GM21786 (cell line): ENCODE measurements at regions not wholly inside any gene's neighbourhood (a gene's known extent, or its start where the extent isn't known, plus 50 kb on each side); places are given as distances from the start of the nearest gene placed in this dataset.
"Not testable (repeated sequence)": the region's sequence is repeated elsewhere in the genome, so short reads cannot be mapped to it uniquely, and the experiment has no call there.

ENCODE experiments used
- ATAC-seq: cut with Tn5 transposase; IDR thresholded peaks from one replicate; pipeline ENCODE4 v1.9.1; 2021; ENCODE audit not compliant: unreplicated experiment

DNA sequence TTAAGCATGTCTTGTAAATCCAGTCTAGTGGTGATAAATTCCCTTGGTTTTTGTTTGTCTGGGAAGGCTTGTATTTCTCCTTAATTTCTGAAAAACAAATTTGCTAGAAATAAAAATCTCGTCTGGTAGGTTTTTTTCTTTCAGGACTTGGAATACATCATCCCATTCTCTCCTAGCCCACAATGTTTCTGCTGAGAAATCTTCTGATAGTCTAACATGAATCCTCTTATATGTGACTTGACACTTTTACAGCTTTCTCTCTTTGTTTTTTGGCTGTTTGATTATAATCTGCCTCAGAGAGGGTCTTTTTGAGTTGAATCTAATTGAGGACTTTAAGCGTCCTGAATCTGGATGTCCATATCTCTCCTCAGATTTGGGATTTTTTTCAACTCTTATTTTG lies 104.9 kb downstream of the FEM1C start:
- ATAC-seq = no peak

DNA sequence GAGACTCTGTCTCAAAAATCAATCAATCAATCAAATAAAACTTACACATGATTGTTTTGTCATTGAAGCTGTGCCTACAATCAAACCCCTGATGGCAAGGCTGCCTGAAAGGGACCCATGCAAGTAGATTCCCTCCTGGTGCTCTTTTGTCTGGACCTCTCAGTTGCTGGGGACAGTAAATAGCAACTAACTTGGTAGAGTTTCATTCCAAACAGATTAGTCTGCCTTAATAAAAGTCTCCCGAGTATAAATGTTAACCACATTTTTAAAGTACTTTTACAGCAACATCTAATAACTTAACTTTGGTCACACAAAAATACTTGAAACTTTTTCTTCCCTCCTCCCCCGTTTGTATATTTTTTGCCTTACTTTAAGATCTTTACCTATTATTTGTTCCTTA lies 105.5 kb downstream of the FEM1C start:
- ATAC-seq = no peak

DNA sequence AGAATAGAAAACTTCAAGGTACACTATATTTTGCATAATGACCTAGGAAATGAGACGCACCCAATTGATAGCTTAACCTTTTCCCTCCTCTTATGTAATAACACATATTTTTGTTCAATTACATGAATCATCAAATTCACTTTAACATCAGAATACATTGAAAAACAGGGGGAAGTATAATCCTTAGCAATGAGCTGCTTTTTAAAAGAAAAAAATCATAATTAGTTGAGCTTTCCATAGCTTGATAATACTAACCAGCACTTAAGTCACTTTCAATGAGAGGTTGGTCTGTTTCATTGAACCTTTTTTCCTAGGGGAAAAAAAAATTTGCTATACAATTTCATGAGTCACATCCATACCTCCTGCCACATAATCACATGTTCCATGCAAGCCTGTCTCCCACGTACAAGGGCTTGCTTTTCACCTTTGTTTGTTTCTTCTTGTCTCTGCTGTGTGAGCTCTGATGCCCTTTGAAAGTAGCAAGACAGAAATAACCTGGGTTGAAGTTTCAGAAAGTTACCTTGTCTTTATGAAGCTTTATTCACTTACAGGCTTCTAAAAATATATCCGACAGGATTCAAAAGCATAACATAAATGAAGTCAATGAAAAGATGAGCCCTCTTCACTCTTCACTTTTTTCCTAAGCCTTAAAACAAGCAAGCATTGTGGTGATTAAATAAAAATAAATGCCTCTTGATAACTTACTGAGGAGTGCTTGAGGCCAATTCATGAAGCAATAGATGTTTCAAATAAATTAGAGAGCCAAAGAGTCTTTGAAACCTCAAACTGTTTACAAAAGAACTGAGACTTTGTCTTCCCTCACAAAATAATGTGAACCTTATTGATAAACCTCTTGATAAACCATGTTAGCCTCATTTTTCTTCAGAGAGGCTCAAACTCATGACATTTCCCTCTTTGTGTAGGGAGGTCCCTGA lies 108.5 kb downstream of the FEM1C start:
- ATAC-seq = no peak

DNA sequence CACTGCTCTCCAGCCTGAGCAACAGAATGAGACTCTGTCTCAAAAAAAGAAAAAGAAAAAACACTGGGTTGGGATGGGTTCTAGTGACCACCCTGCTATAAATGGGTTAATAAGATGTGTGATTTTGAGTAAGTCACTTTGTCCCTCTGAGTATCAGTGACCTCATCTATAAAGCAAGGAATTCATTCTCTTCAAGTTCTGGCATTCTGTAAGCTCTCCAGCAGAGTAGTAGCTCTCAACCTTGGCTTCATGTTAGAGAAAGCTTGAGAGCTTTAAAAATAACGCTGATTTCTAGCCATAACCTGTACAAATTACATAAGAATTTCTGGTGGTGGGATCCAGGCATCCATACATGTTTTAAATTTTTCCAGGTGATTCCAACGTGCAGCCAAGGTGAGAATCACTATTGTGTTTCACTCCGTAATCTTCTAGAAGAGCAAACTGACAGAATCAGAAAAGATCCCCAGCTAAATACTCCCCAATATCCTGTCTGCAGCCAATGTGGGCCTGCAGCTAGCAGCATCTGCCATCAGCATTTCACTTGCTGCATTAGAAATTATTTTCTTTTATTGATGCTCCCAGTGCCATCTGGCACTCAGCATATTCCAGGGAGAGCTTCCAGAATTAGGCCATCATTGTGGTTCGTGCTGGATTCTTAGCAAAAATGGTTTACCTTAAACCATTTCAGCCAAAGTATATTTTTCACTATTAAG lies 109.4 kb downstream of the FEM1C start:
- no peak for ATAC-seq

DNA sequence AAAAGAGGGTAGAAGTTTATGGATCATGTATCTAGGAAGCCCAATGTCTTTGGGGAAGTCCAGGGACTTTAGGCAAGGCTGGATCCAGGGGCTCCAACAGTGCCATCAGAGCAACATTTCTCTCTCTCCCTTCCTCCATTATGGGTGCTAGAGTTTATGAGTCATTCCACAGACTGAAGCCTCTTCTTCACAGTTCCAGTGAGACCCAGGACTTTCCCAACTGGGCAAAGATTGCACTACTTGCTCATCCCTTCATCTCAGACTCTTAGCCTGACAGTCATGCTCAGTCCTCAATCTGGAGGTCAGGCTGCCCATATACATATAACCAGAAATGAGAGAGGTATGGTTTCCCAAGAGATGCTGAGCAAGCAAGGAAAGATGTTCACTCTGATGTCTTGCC lies 110.7 kb downstream of the FEM1C start:
- no peak for ATAC-seq

DNA sequence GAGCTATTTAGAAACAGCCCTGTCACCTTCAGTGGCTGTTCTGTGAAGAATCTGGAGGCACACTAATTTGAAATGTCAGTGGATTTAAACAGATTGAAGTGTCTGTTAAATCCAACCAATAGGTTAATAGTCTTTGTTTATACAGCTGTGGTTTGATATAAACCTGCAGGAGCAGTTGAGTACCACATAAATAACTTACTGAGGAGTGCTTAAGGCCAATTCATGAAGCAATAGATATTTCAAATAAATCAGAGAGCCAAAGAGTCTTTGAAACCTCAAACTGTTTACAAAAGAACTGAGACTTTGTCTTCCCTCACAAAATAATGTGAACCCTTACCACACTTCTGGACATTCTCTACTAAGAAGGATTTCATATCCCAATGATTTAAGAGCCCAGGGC lies 111.9 kb downstream of the FEM1C start:
- no peak for ATAC-seq

DNA sequence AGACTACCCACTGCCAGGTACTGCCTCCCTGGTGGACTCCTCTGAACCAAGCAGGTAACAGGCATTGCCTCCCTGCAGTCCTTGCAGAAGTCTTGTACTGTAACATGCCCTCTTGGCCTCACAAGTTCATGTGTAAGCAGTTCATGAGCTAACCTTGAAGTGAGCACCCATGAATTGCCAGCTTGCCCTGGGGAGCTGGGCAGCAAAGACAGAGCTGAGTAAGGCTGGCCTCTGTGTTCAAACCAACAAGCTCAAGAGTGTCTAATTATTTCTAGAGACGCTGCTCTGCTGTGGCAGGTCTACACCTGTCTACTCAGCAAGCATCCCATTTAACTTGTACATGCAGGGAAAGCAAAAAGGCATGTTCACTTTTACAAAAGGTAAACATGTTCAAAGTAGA lies 113.5 kb downstream of the FEM1C start:
- no peak for ATAC-seq

DNA sequence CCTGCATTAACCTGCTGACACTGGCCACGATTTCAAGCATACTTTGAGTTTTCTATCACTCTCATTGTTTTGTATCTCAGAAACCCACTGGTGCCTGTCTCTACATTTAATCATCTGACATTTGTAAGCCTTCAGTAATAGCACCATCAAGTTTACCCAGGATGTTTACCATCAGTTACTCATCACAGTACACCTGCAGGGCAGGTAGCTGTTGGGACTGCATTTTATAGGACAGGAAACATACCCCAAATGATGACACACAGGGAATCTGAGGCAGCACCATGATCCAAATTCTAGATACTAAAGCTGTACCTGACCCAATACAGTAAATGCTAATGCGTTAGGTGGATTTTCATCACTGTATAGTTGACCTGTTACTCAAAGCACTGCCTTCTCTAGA lies 114.2 kb downstream of the FEM1C start:
- no peak for ATAC-seq

DNA sequence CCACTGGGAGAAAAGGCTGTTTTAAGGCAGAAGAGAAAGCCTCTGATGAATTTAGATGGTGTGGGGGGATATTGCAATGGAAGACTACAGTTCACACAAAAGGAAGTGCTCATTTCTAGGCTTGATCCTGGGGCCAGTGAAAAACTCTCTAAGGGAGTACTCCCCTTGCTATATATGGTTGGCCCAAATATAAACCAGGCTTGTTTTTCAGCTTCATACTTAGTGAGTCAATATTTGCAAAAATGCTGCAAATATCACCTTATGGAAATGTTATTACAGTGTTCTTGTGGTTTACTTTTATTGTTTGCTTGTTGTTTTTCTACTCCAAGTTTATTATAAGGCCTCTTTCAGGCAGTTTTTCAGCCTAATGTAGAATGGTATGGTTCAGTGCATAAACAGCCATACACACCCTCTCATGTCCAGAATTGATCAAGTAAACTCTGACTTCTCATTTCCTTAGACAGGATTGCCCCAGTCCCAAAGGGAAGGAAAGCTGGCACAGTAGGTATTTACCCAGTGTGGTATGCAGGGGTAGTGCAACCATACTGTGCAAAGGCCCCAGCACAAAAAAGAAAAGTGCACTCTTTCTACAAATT lies 115.1 kb downstream of the FEM1C start:
- ATAC-seq = no peak

DNA sequence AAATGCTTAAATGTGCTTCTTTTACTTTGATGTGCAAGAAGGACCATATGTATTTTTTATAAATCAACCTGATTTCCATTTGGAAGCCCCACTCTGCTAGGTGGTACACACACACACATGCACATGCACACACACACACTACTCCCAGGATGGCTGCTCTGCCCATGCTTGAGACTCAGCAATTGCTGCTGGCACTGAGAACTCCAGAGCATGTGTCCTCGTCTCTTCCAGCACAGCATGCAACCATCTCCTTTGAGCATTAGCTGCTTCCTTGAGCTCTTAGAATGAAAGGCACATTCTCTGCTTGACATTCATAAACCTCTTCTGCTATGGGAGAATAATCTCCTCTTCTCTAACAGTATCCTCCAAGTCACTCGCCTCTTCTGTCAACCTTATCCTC lies 115.9 kb downstream of the FEM1C start:
- no peak for ATAC-seq

DNA sequence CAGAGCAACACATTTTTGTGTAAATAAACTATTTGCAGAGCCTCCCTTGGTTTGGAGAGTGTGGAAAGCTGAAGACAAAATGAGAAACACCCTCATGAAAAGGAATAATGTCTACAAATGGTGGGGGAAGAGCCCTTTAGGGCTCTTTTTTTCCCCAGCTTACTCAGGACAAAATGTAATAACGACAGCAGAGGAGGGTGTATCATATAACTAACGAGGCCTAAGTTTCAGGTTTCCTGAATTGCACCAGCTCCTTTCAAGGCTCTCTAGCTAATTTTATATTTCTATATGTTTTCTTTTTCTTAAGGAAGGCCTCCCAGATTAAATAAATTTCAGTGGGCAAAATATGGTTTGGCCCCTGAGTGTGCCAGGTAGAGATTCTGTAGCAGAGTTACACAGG lies 116.3 kb downstream of the FEM1C start:
- no peak for ATAC-seq

DNA sequence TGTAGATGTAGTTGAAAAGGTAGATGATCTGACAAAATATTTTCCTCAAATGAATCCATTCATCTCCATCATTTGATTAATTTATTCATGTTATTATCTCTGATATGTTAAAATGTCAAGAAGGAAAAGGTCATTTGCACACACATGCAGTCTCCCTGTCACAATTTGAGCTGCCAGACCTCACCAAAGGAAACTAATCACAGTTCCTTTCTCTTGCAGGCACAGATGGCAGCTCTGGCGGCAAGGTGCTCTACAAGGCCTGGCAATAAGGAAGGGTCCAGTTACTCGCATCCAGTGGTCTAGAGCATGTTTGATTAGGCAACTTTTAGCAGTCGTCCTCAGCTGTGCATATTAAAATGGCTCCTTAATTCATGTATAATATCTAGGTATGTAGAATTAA lies 120.1 kb downstream of the FEM1C start:
- no peak for ATAC-seq

DNA sequence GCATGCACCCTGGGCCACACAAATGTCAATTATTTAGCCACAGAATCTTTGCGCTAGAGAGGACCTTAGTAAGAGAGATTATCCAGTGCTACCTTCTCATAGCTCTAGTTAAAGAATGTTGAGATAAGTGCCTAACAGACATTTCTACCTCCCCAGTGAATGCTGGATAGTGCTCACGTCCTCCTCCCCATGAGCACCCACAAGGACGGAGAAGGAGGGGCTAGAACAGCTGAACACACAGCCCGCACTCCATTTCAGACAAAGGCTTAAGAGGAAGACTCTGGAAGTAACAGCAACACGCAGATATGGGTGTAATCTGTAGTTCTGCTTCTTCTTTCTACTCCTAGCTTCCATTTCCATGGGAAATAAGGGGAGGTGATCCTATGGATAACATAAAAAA lies 120.5 kb downstream of the FEM1C start:
- no peak for ATAC-seq

DNA sequence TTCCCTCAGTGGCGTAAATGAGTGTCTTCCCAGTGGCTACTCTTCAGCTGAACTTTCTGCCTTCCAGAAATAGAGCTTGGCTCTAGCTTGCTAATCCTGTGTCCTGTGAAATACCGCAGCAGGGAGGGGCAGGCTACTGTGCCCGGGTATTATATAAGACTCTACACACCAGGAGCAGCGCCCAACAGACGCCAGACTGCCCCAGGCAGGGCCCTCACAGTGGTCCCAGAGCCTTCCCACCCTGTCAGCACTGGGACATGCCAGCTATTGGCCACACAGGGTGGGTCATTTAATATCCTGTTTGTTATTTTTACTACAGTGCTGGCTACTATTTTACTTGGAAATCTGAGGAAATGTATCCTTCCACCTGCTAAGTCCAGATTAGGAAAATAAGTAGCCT lies 121.0 kb downstream of the FEM1C start:
- no peak for ATAC-seq

DNA sequence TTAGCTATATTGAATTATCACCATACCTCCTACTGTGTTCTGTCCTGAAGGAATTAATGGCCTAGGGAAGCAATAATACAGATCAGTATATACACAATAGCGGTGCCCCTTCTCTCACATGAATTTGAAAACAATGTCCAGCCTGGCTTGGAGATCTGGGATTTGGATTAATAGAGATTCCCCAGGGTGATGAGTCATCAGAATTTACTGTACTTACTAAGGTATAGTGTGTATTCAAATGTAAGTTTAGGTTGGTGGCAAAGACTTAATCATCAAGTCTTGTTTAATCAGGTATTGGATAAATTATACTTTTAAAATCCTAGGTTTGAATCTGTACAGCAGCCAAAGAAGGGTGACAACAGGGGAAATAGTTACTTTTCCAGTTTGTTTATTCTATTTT lies 121.5 kb downstream of the FEM1C start:
- no peak for ATAC-seq

DNA sequence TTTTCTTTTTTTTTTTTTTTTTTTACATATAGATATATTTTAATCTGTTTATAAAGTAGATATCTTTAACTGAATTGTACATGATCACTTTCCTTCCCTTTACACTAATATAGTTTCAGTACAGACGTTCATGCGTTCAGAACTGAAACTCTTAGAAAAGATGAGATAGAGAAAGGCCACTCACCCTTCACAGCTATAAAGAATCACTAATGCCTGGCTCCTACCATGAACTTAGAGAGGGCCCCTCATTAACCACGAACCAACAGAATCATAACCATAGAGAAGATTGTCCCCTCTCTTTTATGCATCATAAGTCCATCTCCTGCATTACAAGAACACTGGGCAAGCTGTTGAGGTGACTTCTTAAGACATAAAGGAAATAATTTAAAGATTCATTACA lies 123.8 kb downstream of the FEM1C start:
- ATAC-seq = not testable (repeated sequence)

DNA sequence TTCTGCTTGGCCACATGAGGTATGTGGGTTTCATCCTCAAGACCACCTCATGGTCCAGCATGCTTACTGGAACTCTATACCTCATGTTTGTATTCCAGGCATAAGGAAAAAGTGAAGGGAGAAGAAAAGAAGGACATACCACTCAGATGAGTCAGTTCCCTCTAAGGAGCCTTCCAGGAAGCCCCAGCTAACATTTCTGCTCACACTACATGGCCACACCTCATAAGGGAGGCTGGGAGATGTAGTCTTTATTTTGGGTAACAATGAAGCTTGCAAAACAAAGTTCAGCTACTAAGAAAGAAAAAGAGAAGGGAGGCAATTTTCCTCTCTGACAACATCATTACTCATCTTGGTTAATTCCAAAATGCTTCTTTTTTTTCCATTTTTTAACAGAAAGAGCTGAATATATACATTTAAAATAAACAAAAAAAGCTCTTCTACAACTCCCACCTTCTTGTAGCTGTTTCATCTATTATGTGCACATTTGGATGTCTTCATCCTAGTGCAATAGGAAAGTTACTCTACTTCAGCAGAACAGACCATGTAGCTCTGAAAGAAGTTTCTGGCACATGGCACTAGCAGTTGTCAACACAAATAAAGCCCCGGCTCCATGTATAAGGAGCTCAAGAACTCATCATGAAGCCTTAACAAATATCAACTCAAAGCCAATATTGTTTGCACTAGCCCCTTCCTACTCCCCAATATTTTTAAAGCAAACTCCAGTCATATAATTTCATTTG lies 123.6 kb upstream of the CCDC112 start:
- ATAC-seq = no peak

DNA sequence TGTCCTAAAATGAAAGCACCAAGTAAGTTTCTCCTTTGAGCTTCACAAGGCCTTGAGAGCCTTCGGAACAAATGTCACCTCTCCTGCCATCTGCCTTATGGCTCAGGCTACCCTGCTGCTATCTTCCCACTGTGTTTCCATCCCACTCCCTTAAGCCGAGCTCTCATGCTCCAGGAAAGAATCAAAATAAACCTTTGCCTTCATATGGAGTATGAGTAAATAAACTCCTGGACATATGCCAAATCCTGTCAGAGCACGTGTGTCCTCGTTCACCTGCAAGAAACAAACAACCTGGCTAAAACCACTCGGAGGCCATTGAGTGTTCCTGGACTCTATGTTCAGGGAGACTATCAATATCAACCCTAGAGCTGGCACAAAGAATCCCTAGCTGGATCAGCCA lies 122.3 kb upstream of the CCDC112 start:
- ATAC-seq = no peak

DNA sequence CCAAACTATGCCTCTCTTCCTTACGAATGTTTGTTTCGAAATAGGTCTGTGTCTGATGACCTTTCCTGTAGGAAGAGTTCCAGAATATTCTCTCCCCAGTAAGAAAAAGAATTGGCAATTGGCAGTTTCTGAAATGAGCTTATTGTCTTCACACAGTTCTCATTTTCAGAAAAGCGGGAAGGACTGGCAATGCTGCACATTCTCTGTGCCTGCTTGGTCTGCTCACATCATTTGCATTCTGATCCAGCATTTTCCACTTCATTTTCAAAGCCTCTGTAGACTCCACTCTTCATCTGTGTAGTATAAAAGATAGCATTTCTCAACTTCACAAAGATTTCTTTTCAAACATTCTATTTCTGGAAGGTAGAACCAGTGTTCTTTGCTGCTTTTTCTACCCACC lies 120.6 kb upstream of the CCDC112 start:
- ATAC-seq = no peak

DNA sequence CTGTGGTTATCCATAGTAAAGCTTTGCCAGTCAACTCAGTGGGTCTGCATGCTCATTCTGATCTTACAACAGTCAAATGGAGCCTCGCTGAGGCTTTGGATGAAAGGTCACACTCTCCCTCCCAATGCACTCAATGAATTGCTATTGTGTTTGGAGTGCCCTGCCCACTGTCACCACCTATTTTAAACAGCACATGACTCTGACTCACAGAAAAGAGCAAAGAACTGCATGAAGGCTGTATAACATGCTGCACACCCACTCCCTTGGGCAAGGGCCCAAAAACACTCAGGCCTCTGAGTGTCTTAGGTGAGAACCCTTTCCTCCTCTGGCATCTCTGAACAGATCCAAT lies 118.7 kb upstream of the CCDC112 start:
- ATAC-seq = peak; percentile 46

DNA sequence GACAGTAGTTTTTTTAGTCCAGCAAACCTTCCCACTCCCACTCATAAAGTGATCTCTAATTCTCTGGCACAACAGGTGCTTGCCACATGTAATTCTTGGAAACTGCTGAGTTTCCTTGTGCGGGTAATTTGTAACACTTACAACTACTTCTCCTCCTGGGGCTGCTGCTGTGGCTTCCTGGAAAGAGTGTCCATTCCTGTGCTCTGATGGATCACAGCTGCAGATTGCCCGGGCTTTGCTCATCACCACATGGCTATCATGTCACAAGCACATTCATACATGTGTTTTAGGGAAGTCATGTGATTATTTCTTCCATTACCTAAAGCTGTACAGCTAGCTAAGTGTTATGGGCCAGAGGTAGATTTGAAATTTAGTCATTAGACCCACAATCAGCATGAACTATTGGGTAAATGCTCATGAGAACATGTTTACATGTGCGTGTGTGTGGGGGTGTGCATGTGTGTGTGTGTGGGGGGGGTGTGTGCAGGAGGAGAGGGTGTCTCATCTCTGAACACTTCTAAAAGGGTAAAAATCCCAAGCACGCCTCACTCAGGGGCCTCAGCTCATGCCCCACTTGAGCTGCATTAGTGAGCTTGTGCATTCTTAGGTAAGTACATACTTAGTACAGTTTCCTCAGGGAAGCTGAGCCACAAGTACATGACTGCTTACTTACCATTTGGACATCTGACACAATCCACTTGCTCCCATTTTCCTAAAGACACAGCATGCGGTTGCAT lies 118.1 kb upstream of the CCDC112 start:
- peak; percentile 40 for ATAC-seq
